Smooth muscle cell (in vitro differentiated cells): ENCODE measurements at regions not wholly inside any gene's neighbourhood (a gene's known extent, or its start where the extent isn't known, plus 50 kb on each side); places are given as distances from the start of the nearest gene placed in this dataset.
A peak's percentile ranks its signal among the peaks of the same experiment; 100 is the strongest.

Source experiments
- DNase-seq: peaks from one replicate; lab custom pipeline; 2025; ENCODE audit not compliant: unreplicated experiment; lab: John Stamatoyannopoulos, UW
- H2AFZ ChIP-seq: fragments of 200-600 bp; sonication (generic); 2 replicates; pipeline ENCODE4 v1.6.0; 2016; ENCODE audit warnings: antibody characterized with exemption, low read depth, mild to moderate bottlenecking
- H3F3A ChIP-seq: fragments of 200-600 bp; sonication (generic); 2 replicates; pipeline ENCODE4 v1.6.0; 2017; ENCODE audit warnings: antibody characterized with exemption, low read depth
- H3K27ac ChIP-seq: fragments of 200-600 bp; sonication (generic); 2 replicates; pipeline ENCODE4 v1.5.1; 2016; ENCODE audit warnings: low read depth, mild to moderate bottlenecking
- H3K27me3 ChIP-seq: fragments of 200-600 bp; sonication (generic); 2 replicates; pipeline ENCODE4 v1.6.1; 2016; ENCODE audit warnings: low read depth, mild to moderate bottlenecking
- H3K36me3 ChIP-seq: fragments of 200-600 bp; sonication (generic); 2 replicates; pipeline ENCODE4 v1.5.1; 2016; ENCODE audit warnings: low read depth
- H3K4me1 ChIP-seq: fragments of 200-600 bp; sonication (generic); 2 replicates; pipeline ENCODE4 v1.5.1; 2016; ENCODE audit warnings: low read depth
- H3K4me2 ChIP-seq: fragments of 200-600 bp; sonication (generic); 2 replicates; pipeline ENCODE4 v1.6.0; 2016; ENCODE audit warnings: mild to moderate bottlenecking
- H3K4me3 ChIP-seq: fragments of 200-600 bp; sonication (generic); 2 replicates; pipeline ENCODE4 v1.5.1; 2016; ENCODE audit warnings: mild to moderate bottlenecking
- H3K79me2 ChIP-seq: fragments of 200-600 bp; sonication (generic); 2 replicates; pipeline ENCODE4 v1.6.0; 2016; ENCODE audit warnings: low read depth, mild to moderate bottlenecking
- H3K9ac ChIP-seq: fragments of 200-600 bp; sonication (generic); 2 replicates; pipeline ENCODE4 v1.6.0; 2016; ENCODE audit warnings: low read depth
- H3K9me3 ChIP-seq: fragments of 200-600 bp; sonication (generic); replicated peaks from 2 replicates; pipeline ENCODE4 v1.5.1; 2016; ENCODE audit warnings: low read depth
- H4K20me1 ChIP-seq: fragments of 200-600 bp; sonication (generic); 2 replicates; pipeline ENCODE4 v1.6.0; 2016; ENCODE audit warnings: low read depth
- WGBS: methylation state at CpG from one replicate; pipeline ENCODE4 v1.1.7; 2016; ENCODE audit warnings: low lambda C conversion rate; 5-methylcytosine and 5-hydroxymethylcytosine counted together
- TF ChIP-seq, protein P1 (sequence below): fragments of 200-600 bp; sonication (generic); IDR thresholded peaks from 2 replicates; pipeline ENCODE4 v1.5.1; 2017; ENCODE audit warnings: borderline replicate concordance, mild to moderate bottlenecking, antibody characterized with exemption; ENCODE audit not compliant: insufficient read depth, poor library complexity, severe bottlenecking

DNA sequence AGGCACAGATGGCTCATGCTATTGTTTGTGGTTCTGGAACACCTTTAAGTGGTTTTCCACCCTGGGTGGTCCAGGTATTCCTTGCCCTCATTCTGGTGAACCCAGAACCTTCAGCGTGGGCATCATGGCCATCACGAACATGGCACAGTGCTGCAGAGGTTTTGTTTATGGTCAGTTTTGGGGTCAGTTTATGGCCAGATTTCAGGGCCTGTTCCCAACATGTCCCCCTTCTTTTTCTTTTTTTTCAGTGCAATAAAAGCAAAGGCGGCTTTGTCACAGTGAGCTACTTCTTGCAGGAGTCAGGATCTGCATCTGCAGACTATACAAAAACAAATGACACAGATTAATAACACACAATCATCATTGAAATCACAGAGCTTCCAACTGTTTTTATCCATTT is 1085.0 kb upstream of the ALCAM start:
- no peak overlapping the region for H3K9ac ChIP-seq
- no peaks in the 10 kb centered on the region for H3K27me3 ChIP-seq
- no peak for DNase-seq
- no peak overlapping the region for H3K4me3 ChIP-seq
- no peak overlapping the region for H2AFZ ChIP-seq
- H3K4me2 ChIP-seq, result no peak overlapping the region
- H3K4me1 ChIP-seq, result no peaks in the 10 kb centered on the region
- H3F3A ChIP-seq, result no peaks in the 10 kb centered on the region
- TF ChIP-seq, protein P1, sequence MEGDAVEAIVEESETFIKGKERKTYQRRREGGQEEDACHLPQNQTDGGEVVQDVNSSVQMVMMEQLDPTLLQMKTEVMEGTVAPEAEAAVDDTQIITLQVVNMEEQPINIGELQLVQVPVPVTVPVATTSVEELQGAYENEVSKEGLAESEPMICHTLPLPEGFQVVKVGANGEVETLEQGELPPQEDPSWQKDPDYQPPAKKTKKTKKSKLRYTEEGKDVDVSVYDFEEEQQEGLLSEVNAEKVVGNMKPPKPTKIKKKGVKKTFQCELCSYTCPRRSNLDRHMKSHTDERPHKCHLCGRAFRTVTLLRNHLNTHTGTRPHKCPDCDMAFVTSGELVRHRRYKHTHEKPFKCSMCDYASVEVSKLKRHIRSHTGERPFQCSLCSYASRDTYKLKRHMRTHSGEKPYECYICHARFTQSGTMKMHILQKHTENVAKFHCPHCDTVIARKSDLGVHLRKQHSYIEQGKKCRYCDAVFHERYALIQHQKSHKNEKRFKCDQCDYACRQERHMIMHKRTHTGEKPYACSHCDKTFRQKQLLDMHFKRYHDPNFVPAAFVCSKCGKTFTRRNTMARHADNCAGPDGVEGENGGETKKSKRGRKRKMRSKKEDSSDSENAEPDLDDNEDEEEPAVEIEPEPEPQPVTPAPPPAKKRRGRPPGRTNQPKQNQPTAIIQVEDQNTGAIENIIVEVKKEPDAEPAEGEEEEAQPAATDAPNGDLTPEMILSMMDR, result no peak
- WGBS, result 89% methylated on average over 3 of the region's 3 CpGs
- H4K20me1 ChIP-seq, result no peaks in the 10 kb centered on the region
- H3K36me3 ChIP-seq, result peaks cover 1% of the 10 kb centered on the region
- no peaks in the 10 kb centered on the region for H3K79me2 ChIP-seq
- peaks cover 9% of the 10 kb centered on the region for H3K9me3 ChIP-seq
- no peak overlapping the region for H3K27ac ChIP-seq

DNA sequence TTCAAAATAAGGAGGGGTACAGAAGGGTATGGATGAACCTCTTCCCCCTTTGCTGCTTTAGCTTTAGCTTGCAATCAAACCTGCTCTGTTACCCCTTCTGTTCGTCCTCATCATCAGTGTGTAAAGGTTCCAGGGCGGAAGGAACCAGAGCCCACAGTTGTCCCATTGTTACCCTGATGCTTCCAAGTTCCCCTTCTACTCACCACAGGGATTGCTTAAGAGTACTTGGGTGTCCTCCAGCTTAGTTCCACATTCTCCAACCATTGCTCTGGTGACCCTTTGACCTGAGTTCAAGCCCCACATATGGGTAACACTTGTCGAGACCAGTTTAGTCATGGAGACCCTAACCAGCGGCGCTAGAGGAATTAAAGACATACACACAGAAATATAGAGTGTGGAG is 1080.1 kb upstream of the ALCAM start:
- Histone ChIP-seq H3K27me3 (no peaks in the 10 kb centered on the region), H3K4me2 (no peak overlapping the region), H3K79me2 (no peaks in the 10 kb centered on the region), H3F3A (no peaks in the 10 kb centered on the region), H3K4me1 (peaks cover 5% of the 10 kb centered on the region), H4K20me1 (no peaks in the 10 kb centered on the region), H3K36me3 (no peaks in the 10 kb centered on the region), H2AFZ (no peak overlapping the region), H3K9ac (no peak overlapping the region), H3K27ac (no peak overlapping the region), H3K4me3 (no peak overlapping the region), H3K9me3 (no peaks in the 10 kb centered on the region)
- no peak for DNase-seq
- 88% methylated on average over 5 of the region's 5 CpGs for WGBS
- TF ChIP-seq, protein P1, result no peak

- Histone ChIP-seq H3K9me3 (no peaks in the 10 kb centered on the region), H3K36me3 (no peaks in the 10 kb centered on the region), H2AFZ (peak overlapping the region; percentile 73), H3K4me2 (peak overlapping the region; percentile 52), H3F3A (no peaks in the 10 kb centered on the region), H3K9ac (no peak overlapping the region), H3K79me2 (no peaks in the 10 kb centered on the region), H4K20me1 (no peaks in the 10 kb centered on the region), H3K4me3 (peak overlapping the region; percentile 22), H3K27me3 (no peaks in the 10 kb centered on the region), H3K27ac (no peak overlapping the region), H3K4me1 (peaks cover 6% of the 10 kb centered on the region)
- WGBS, result 71% methylated on average over 3 of the region's 3 CpGs
- TF ChIP-seq, protein P1, result no peak
- no peak for DNase-seq
These were observed 1075.3 kb upstream of the ALCAM start for GRCh38 chr3:104291437-104291851.

- TF ChIP-seq, protein P1, result no peak
- Histone ChIP-seq H3K27me3 (no peaks in the 10 kb centered on the region), H3F3A (no peaks in the 10 kb centered on the region), H4K20me1 (no peaks in the 10 kb centered on the region), H3K4me1 (peaks cover 6% of the 10 kb centered on the region), H3K4me2 (peak overlapping the region; percentile 52), H3K9ac (no peak overlapping the region), H3K4me3 (peak overlapping the region; percentile 22), H3K27ac (no peak overlapping the region), H3K9me3 (no peaks in the 10 kb centered on the region), H2AFZ (peak overlapping the region; percentile 73), H3K36me3 (no peaks in the 10 kb centered on the region), H3K79me2 (no peaks in the 10 kb centered on the region)
- WGBS, result 78% methylated on average over 2 of the region's 2 CpGs
- no peak for DNase-seq
These were observed 1074.8 kb upstream of the ALCAM start for GRCh38 chr3:104291878-104292277.
